SJCRH30 (cell line): ENCODE measurements at regions not wholly inside any gene's neighbourhood (a gene's known extent, or its start where the extent isn't known, plus 50 kb on each side); places are given as distances from the start of the nearest gene placed in this dataset.
A peak's percentile ranks its signal among the peaks of the same experiment; 100 is the strongest.
"Not testable (repeated sequence)": the region's sequence is repeated elsewhere in the genome, so short reads cannot be mapped to it uniquely, and the experiment has no call there.

ENCODE experiments used
- DNase-seq, 2 experiments: peaks; one replicate each; pipeline ENCODE4 v3.0.0-alpha.2; 2015 to 2020
- H3K27ac ChIP-seq: fragments of 250-450 bp; sonication (Bioruptor Pico); 2 replicates; pipeline ENCODE4 v1.5.1; 2020; ENCODE audit warnings: mild to moderate bottlenecking, moderate library complexity
- H3K27me3 ChIP-seq: fragments of 250-450 bp; sonication (Bioruptor Pico); 2 replicates; pipeline ENCODE4 v1.5.1; 2020; ENCODE audit warnings: mild to moderate bottlenecking, moderate library complexity
- H3K36me3 ChIP-seq: fragments of 250-450 bp; sonication (Bioruptor Pico); 2 replicates; pipeline ENCODE4 v1.5.1; 2020; ENCODE audit warnings: mild to moderate bottlenecking, moderate library complexity
- H3K4me1 ChIP-seq: fragments of 250-450 bp; sonication (Bioruptor Pico); 2 replicates; pipeline ENCODE4 v1.5.1; 2020; ENCODE audit warnings: mild to moderate bottlenecking, moderate library complexity
- H3K4me3 ChIP-seq: fragments of 250-450 bp; sonication (Bioruptor Pico); 2 replicates; pipeline ENCODE4 v1.5.1; 2020; ENCODE audit warnings: mild to moderate bottlenecking, moderate library complexity
- H3K9me3 ChIP-seq: fragments of 250-450 bp; sonication (Bioruptor Pico); replicated peaks from 2 replicates; pipeline ENCODE4 v1.5.1; 2020; ENCODE audit warnings: mild to moderate bottlenecking, moderate library complexity

DNA sequence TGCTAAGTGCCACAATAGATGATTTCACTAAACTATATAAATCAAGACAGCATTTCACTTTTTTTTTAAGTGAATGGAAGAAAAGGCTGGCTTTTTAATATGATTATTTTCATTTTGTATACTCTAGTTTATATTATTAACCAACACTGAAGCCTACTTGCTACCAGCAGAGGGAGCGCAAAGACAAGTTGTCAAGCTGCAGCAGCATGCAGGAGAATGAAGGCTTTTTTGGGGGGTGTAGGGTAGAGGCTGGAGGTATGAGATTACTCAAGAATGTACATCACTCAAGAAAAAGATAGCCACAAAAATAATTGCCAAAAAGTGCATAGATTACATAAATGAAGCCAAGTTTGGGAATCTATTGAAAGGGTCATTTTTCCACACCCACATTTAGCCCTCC lies 519.5 kb downstream of the FGF13 start:
- Histone ChIP-seq H3K27me3 (no peaks in the 10 kb centered on the region), H3K36me3 (no peaks in the 10 kb centered on the region), H3K9me3 (no peaks in the 10 kb centered on the region), H3K4me3 (no peak overlapping the region), H3K27ac (no peak overlapping the region), H3K4me1 (no peaks in the 10 kb centered on the region)
- DNase-seq = peak; percentile 13 to 44

DNA sequence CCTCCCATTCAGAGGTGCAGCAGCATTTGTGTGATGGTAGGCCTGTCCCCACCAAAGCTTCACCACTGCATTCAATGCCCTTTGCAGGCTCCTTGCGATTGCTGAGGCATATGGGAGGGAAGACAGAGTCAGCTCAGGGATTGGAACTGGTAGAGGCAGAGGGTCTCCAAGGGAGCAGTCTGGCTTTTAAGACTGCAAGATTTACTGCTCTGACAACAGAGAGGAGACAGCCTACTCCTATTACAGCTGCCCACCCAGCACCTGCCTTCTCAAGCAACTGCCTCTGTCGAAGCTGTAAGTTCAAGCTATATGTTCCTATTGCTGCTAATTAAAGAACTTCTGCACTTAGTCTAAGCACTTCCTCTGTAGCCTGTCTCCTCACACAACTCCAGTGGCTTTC lies 481.8 kb downstream of the FGF13 start:
- H3K4me1 ChIP-seq = no peaks in the 10 kb centered on the region
- no peak for DNase-seq
- H3K4me3 ChIP-seq = no peak overlapping the region
- H3K27ac ChIP-seq = no peak overlapping the region
- no peaks in the 10 kb centered on the region for H3K9me3 ChIP-seq
- H3K36me3 ChIP-seq = no peaks in the 10 kb centered on the region
- H3K27me3 ChIP-seq = no peaks in the 10 kb centered on the region

DNA sequence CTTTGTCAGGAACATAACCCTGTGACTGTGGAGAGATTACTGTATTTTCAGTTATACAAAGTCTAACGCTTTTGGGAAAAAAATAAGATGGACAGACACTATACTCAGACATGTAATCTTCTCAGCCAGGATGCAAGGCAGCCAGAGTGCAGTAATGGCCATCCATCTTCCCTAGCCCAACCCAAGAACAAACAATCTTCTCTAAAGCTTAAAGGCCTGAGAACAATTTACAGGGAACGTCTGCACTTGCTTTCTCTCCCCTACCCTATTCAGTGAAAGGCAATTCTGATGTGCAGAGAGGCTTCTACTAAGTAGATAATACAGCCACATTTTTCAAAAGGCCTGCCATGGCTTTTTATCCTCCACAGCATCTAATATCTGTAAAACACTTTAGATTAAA lies 471.3 kb downstream of the FGF13 start:
- Histone ChIP-seq H3K27me3 (no peaks in the 10 kb centered on the region), H3K27ac (no peak overlapping the region)

DNA sequence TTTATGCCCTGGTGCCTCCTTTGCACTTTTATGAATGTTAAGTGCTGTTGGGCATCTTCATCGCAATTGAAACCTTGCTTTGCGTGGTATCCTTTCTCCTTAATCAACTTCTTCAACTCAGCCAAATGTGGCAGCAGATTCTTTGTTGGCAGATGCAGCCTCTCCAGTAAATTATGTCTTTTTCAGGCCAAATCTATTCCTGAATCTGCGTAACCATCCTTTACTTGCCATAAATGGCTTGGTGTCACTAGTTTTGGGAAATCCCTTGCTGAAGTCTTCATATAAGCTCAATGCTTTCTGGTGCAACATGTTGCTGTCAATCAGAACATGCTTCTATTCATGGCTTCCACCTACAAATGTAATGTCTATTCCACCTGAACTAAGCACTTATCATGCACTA lies 457.5 kb downstream of the FGF13 start:
- H3K36me3 ChIP-seq = no peaks in the 10 kb centered on the region
- no peaks in the 10 kb centered on the region for H3K27me3 ChIP-seq
- no peaks in the 10 kb centered on the region for H3K4me1 ChIP-seq
- H3K4me3 ChIP-seq = no peak overlapping the region
- H3K9me3 ChIP-seq = no peaks in the 10 kb centered on the region
- no peak overlapping the region for H3K27ac ChIP-seq
- no peak for DNase-seq

More for the DNA sequence above, 471.3 kb downstream of the FGF13 start:
- H3K36me3 ChIP-seq = no peaks in the 10 kb centered on the region
- H3K4me3 ChIP-seq = no peak overlapping the region
- H3K4me1 ChIP-seq = no peaks in the 10 kb centered on the region
- DNase-seq = no peak
- H3K9me3 ChIP-seq = no peaks in the 10 kb centered on the region

DNA sequence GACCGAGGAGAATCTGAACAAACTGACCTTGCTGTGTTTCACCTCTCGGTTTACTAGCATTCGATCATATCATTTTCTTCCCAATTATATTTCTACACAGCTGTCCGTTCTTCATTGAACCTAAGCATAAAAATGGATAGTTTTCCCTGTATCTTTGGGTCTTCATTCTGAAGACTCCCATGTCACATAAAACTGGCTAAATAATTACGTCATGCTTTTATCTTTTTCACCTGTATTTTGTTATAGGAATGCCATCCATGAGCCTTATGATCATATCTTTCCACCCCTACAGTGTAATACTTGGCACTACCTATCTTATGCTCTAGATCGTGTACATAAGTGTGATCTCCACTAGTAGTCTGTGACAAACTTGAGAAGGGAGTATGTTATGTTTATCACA lies 456.1 kb downstream of the FGF13 start:
- H3K4me1 ChIP-seq = no peaks in the 10 kb centered on the region

DNA sequence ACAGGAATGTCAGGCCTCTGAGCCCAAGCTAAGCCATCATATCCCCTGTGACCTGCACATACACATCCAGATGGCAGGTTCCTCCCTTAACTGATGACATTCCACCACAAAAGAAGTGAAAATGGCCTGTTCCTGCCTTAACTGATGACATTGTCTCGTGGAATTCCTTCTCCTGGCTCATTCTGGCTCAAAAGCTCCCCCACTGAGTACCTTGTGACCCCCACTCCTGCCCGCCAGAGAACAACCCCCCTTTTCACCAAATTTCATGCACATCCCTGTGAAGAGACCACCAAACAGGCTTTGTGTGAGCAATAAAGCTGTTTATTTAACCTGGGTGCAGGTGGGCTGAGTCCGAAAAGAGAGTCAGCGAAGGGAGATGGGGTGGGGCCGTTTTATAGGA lies 447.4 kb downstream of the FGF13 start:
- H3K4me3 ChIP-seq, DNase-seq, H3K4me1 ChIP-seq, H3K27me3 ChIP-seq, H3K36me3 ChIP-seq, H3K27ac ChIP-seq, H3K9me3 ChIP-seq: not testable (repeated sequence)

More for the DNA sequence above, 456.1 kb downstream of the FGF13 start:
- DNase-seq = no peak
- Histone ChIP-seq H3K9me3 (no peaks in the 10 kb centered on the region), H3K27me3 (no peaks in the 10 kb centered on the region), H3K4me3 (no peak overlapping the region), H3K36me3 (no peaks in the 10 kb centered on the region), H3K27ac (no peak overlapping the region)

DNA sequence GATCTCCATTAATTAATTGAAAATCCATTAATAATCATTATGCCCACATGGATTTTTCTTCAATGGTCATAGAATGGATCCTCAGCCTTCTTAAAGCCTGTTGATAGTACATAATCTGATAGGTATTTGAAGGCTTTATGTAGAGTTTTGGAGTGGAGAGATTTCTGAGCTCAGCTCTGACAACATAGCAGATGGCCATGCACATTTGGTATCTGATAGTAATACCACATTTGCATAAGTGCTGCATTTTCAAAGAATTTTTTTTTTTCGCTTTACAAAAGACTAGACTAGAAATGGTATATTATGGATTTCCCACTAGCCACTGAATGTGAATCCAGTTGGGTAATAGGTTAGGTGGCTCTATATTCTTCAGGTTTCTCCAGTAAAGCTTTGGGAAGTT lies 440.6 kb downstream of the FGF13 start:
- no peaks in the 10 kb centered on the region for H3K27me3 ChIP-seq

DNA sequence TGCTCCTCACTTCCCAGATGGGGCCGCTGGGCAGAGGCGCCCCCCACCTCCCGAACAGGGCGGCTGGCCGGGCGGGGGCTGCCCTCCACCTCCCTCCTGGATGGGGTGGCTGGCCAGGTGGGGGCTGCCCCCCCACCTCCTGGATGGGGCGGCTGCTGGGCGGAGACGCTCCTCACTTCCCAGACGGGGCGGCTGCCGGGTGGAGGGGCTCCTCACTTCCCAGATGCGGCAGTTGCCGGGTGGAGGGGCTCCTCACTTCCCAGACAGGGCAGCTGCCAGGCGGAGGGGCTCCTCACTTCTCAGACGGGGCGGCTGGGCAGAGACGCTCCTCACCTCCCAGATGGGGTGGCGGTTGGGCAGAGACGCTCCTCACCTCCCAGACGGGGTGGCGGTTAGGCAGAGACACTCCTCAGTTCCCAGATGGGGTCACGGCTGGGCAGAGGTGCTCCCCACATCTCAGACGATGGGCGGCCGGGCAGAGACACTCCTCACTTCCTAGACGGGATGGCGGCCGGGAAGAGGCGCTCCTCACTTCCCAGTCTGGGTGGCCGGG lies 428.8 kb downstream of the FGF13 start:
- not testable (repeated sequence) for H3K27me3 ChIP-seq, H3K36me3 ChIP-seq, H3K27ac ChIP-seq, H3K4me3 ChIP-seq, H3K9me3 ChIP-seq, DNase-seq, H3K4me1 ChIP-seq

More for the DNA sequence above, 440.6 kb downstream of the FGF13 start:
- no peak overlapping the region for H3K27ac ChIP-seq
- H3K4me1 ChIP-seq = no peaks in the 10 kb centered on the region
- no peaks in the 10 kb centered on the region for H3K36me3 ChIP-seq
- H3K4me3 ChIP-seq = no peak overlapping the region
- no peak for DNase-seq
- no peaks in the 10 kb centered on the region for H3K9me3 ChIP-seq

DNA sequence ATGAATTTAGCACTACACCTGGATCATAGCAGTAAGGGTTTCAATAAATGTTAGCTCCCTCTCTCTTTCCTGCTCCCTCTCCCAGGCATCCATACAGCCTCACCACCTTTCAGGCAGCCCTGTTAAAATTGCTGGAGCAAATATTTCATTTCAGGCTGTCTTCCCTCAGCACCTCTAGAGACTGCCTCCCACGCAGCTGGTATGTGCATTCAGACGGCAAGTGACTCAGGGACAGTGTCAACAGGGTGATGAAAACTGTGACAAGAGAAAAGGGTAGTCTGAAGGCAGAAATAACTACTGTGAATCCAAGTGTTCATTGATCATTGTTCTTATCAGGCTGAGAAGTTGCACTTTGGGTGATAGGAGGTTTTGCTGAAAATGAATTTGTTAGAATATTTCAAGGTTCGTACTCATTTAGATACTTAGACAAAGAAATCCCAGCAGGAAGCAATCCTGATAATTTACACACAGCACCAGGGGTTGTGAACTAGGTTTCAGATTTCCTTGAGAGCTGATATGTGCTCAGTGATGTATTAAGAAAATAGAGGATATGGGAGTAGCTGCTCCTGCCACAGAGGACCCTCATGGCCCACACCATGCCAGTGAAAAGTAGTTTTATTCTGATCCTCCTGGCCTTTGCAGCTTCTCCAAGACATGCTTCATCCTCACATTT lies 424.2 kb downstream of the FGF13 start:
- Histone ChIP-seq H3K9me3 (no peaks in the 10 kb centered on the region), H3K4me1 (no peaks in the 10 kb centered on the region), H3K4me3 (no peak overlapping the region), H3K36me3 (no peaks in the 10 kb centered on the region), H3K27ac (no peak overlapping the region), H3K27me3 (no peaks in the 10 kb centered on the region)
- DNase-seq = no peak

DNA sequence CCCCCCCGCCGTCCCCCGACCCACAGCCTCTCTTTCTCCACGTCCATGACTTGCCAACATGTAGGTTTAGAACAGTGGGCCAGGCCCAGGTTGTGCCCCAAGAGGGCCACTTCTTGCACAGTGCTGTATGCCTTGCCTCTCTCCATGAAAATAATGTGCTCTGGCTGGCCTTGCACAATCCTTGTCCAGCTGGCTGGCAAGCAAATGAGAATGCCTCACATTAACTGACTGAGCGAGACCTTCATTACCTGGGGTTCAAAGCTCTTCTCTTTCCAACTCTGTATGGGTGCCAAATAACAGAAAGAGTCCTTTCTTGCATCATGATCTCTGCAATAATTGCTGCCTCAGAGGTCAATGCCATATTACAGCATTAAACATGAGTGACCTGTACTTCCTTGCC lies 416.6 kb downstream of the FGF13 start:
- no peak overlapping the region for H3K27ac ChIP-seq
- no peaks in the 10 kb centered on the region for H3K27me3 ChIP-seq
- H3K4me3 ChIP-seq = no peak overlapping the region
- no peak for DNase-seq
- no peaks in the 10 kb centered on the region for H3K36me3 ChIP-seq
- no peaks in the 10 kb centered on the region for H3K4me1 ChIP-seq
- no peaks in the 10 kb centered on the region for H3K9me3 ChIP-seq

DNA sequence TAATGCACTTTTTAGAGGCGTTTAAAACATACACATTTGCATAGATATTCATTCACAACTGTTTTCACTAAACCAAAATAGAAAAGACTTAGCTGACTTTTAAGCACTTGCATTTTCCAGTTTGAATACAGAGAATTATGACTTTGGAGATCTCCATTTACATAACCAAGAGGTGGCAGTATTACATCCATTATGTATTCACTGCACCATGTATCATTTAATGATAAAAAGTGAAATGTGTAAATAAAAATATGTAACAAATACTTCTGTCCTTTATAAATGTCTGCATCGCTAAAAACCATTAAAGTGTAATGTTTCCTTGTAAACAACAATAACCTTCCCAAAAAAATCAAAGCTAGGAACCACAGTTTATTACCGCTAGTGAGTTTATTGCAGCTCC lies 413.2 kb downstream of the FGF13 start:
- Histone ChIP-seq H3K9me3 (no peaks in the 10 kb centered on the region), H3K36me3 (no peaks in the 10 kb centered on the region), H3K4me1 (no peaks in the 10 kb centered on the region), H3K27me3 (no peaks in the 10 kb centered on the region), H3K4me3 (no peak overlapping the region), H3K27ac (no peak overlapping the region)
- DNase-seq = peak in 1 of 2 experiments; percentile 5

DNA sequence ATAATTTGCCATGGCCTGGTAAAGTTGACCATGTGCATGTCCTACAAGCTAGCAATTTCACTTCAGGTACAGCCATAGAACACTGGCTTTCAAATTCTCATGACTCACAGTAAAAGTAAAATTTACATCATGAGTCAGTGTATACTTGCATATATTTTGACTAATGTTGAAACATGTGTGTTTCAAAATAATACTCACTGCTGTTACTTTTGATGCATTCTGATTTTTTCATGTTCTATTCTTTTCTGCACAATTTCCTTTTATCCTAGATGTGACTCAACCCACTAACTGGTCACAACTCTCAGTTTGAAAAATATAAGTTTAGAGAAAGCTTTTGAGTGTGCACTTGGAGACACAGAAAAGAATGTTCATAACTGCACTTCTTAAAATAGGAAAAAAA lies 365.7 kb downstream of the FGF13 start:
- no peak overlapping the region for H3K4me3 ChIP-seq
- H3K9me3 ChIP-seq = no peaks in the 10 kb centered on the region
- DNase-seq = no peak
- H3K4me1 ChIP-seq = no peaks in the 10 kb centered on the region
- H3K27me3 ChIP-seq = no peaks in the 10 kb centered on the region
- H3K36me3 ChIP-seq = no peaks in the 10 kb centered on the region
- no peak overlapping the region for H3K27ac ChIP-seq

DNA sequence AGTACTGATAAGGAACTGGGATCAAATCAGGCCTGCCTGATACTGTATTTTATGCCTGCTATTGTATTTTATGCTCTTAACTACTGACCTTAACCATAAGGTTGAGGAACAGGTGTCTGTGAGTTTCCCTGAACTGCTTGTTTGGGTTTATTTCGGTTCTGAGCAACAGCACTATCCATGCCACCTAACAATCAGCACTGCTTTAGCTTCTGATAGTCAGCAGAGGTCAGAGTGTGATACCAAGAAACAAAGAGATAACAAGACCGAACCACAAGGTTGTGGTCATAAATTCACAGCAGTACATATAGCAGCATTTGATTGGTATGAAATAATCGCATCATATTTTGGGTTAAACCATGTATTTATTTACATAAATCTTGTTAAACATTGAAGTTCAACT lies 362.2 kb downstream of the FGF13 start:
- no peaks in the 10 kb centered on the region for H3K4me1 ChIP-seq

DNA sequence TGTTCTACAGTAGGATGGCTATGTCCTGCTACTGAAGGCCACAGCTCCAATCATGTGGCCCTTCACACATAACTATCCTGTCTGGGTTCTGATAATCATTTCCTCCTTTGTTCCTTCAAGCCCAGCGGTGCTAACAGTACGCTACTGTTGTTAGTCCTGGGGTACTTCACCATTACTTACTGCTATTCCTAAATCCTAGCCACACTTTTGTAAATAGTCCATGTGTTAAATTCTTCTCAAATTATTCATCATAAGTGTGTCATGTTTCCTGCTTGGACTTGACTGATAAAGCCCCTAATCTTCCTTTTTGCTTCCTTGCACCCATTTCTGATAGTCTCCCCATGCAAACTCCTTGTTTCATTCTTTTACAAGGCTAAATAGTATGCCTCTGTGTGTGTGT lies 332.6 kb downstream of the FGF13 start:
- Histone ChIP-seq H3K27me3 (no peaks in the 10 kb centered on the region), H3K9me3 (no peaks in the 10 kb centered on the region), H3K36me3 (no peaks in the 10 kb centered on the region), H3K27ac (no peak overlapping the region), H3K4me1 (no peaks in the 10 kb centered on the region), H3K4me3 (no peak overlapping the region)
- DNase-seq = no peak

More for the DNA sequence above, 362.2 kb downstream of the FGF13 start:
- no peaks in the 10 kb centered on the region for H3K27me3 ChIP-seq
- no peak for DNase-seq
- no peaks in the 10 kb centered on the region for H3K9me3 ChIP-seq
- no peak overlapping the region for H3K27ac ChIP-seq
- H3K4me3 ChIP-seq = no peak overlapping the region
- H3K36me3 ChIP-seq = no peaks in the 10 kb centered on the region

DNA sequence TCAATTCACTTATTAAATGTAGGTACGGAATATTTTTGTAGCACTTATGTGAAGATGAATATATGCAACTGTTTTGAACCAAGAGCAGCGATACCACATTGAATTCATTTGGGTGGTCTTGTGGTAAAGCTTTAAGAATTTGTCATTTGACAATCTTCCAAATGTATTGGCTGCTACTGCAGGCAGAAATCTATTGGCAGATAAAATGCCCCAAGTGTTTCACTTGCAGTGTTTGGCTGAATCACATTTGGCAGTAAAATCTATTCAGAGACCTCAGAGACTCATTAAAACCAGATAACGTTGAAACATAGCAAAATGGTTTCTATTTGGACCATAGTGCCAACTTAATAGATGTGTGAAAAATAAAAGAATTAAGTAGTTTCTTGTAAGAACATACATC lies 303.4 kb downstream of the FGF13 start:
- H3K4me3 ChIP-seq = no peak overlapping the region
- H3K9me3 ChIP-seq = no peaks in the 10 kb centered on the region
- DNase-seq = no peak
- no peak overlapping the region for H3K27ac ChIP-seq
- no peaks in the 10 kb centered on the region for H3K36me3 ChIP-seq
- H3K27me3 ChIP-seq = no peaks in the 10 kb centered on the region
- no peaks in the 10 kb centered on the region for H3K4me1 ChIP-seq

DNA sequence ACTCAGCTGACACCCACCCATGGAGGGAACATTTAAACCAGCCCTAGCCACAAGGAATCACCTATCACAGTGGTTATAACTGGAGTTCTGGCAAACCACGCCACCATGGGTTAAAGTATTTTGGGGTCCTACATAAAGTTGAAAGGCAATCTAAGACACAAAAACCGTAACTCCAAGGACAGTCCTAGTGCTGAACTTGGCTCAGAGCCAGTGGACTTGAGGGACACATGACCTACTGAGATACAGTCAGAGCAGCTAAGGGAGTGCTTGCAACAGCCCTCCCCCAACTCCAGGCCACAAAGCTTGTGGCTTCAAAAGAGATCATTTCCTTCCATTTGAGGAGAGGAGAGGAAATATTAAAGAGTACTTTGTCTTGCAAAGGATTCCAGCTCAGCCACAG lies 300.5 kb downstream of the FGF13 start:
- DNase-seq = peak; percentile 2 to 18
- Histone ChIP-seq H3K9me3 (no peaks in the 10 kb centered on the region), H3K27me3 (no peaks in the 10 kb centered on the region), H3K4me1 (no peaks in the 10 kb centered on the region), H3K4me3 (no peak overlapping the region), H3K36me3 (no peaks in the 10 kb centered on the region), H3K27ac (no peak overlapping the region)
